Bronchial epithelial cell (primary cell): ENCODE measurements at regions not wholly inside any gene's neighbourhood (a gene's known extent, or its start where the extent isn't known, plus 50 kb on each side); places are given as distances from the start of the nearest gene placed in this dataset.

Experiments used
- DNase-seq: peaks from one replicate; pipeline ENCODE4 v3.0.0-alpha.2; 2010; ENCODE audit warnings: low read depth
- FAIRE-seq: peaks from 2 replicates; lab custom pipeline; 2011; peaks lifted over from hg19 to GRCh38; lab: Jason Lieb, UNC
- H3K27me3 ChIP-seq: 2 replicates; pipeline ENCODE4 v1.5.1; 2011; ENCODE audit warnings: low read length; ENCODE audit not compliant: control insufficient read depth, insufficient read depth
- H3K36me3 ChIP-seq: 2 replicates; pipeline ENCODE4 v1.5.1; 2011; ENCODE audit warnings: low read length; ENCODE audit not compliant: control insufficient read depth, insufficient read depth
- H3K4me3 ChIP-seq: 2 replicates; pipeline ENCODE4 v1.5.1; 2011; ENCODE audit warnings: mild to moderate bottlenecking, low read depth, low read length, control low read depth
- CTCF ChIP-seq: IDR thresholded peaks from 2 replicates; pipeline ENCODE4 v1.5.1; 2011; ENCODE audit warnings: mild to moderate bottlenecking, moderate library complexity, low read length, control low read depth, inconsistent platforms; ENCODE audit not compliant: insufficient read depth, severe bottlenecking

GRCh38 chr1:10942542-10942912 is 69.9 kb upstream of the TARDBP start:
- TF ChIP-seq CTCF = no peak
- H3K36me3 ChIP-seq = no peaks in the 10 kb centered on the region
- FAIRE-seq (no peak), DNase-seq (no peak)
- H3K4me3 ChIP-seq = no peak overlapping the region
- H3K27me3 ChIP-seq = peaks cover 5% of the 10 kb centered on the region

GRCh38 chr1:10943041-10943440 is 69.4 kb upstream of the TARDBP start:
- FAIRE-seq (no peak), DNase-seq (no peak)
- Histone ChIP-seq H3K27me3 (peaks cover 5% of the 10 kb centered on the region), H3K36me3 (no peaks in the 10 kb centered on the region), H3K4me3 (no peak overlapping the region)
- no peak for TF ChIP-seq CTCF

GRCh38 chr1:10943991-10944730 is 68.3 kb upstream of the TARDBP start:
- DNase-seq (no peak), FAIRE-seq (no peak)
- H3K27me3 ChIP-seq = peaks cover 5% of the 10 kb centered on the region
- TF ChIP-seq CTCF = no peak
- no peaks in the 10 kb centered on the region for H3K36me3 ChIP-seq
- H3K4me3 ChIP-seq = no peak overlapping the region

GRCh38 chr1:10945991-10946509 is 66.4 kb upstream of the TARDBP start:
- no peak for DNase-seq
- peaks cover 5% of the 10 kb centered on the region for H3K27me3 ChIP-seq
- no peak for FAIRE-seq

DNA sequence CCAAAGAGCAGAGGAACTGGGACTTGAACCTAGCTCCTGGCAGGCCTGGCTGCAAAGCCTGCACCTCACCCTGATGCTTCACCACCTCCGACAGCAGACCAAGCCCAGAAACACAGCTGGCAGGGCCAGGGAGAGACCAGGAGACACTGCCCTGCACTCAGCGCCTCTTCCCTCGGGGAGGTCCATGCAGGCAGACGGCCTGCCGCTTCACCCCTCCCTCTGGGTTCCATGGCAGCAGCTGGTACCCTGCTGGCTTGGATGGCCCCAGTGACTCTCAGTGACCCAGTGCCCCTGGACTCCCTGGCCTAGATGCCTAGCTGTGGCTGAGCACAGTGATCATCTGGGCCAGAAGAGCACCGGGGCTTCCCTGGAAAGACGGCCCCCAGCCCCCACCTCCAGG is 65.3 kb upstream of the TARDBP start:
- TF ChIP-seq CTCF = no peak
- FAIRE-seq (no peak), DNase-seq (no peak)
- Histone ChIP-seq H3K4me3 (no peak overlapping the region), H3K27me3 (peaks cover 5% of the 10 kb centered on the region), H3K36me3 (no peaks in the 10 kb centered on the region)

More at GRCh38 chr1:10945991-10946509, 66.4 kb upstream of the TARDBP start:
- H3K36me3 ChIP-seq = no peaks in the 10 kb centered on the region
- TF ChIP-seq CTCF = no peak
- H3K4me3 ChIP-seq = no peak overlapping the region
